Activated T-cell treated with anti-CD3 and anti-CD28 coated beads for 4 hours (primary cell): ENCODE measurements at regions not wholly inside any gene's neighbourhood (a gene's known extent, or its start where the extent isn't known, plus 50 kb on each side); places are given as distances from the start of the nearest gene placed in this dataset.
A peak's percentile ranks its signal among the peaks of the same experiment; 100 is the strongest.

Experiments used
- DNase-seq: peaks from one replicate; pipeline ENCODE4 v3.0.0-alpha.2; 2020

GRCh38 chr15:70269311-70269911 is 171.7 kb upstream of the TLE3 start:
- DNase-seq = no peak

- no peak for DNase-seq
Measured at GRCh38 chr15:70268698-70269251, 171.1 kb upstream of the TLE3 start.

GRCh38 chr15:70267879-70268278 is 170.2 kb upstream of the TLE3 start:
- no peak for DNase-seq

DNA sequence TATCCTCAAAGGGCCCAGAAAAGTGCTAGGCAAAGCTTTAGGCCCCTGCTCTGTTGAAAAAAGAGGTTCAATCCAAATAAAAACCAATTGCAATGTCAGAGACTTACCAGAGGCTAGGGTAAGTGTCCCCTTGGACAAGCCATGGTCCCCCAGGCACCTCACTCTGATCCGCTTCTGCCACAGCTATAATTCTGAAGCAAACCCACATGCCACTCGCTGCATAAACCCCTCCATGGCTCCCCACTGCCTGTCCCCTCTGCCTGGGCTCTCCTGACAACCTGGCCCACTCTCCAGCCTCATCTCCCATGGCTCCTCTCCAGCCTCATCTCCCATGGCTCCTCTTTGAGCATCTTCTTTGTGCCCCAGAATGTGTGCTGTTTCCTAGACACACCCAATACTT is 169.6 kb upstream of the TLE3 start:
- DNase-seq = no peak

GRCh38 chr15:70266412-70267121 is 168.8 kb upstream of the TLE3 start:
- no peak for DNase-seq

- no peak for DNase-seq
Measured at GRCh38 chr15:70265986-70266385, 168.3 kb upstream of the TLE3 start.

DNA sequence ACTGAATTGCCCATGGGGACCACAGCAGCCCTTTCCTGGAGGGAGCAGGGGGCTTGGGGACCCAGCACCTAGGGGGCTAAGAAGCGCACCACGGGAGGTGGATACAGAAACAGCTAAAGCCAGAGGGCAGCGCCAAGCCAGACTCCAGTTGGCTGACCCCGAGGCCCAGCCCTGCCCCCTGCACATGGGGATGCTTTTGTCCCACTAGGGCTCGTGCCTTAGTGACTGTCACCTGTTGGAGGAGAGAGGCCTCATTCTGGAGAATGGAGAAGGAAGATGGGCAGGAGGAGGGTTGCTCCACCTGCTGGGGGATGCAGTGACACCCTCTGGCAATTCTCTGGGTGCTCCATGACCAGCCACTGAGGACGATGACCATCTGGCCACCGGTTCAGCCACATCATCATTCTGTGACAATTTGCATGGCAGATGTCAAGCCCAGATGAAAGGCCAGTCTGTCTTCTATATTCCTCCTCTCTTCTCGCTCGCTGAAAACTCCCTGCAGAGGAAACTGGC is 167.8 kb upstream of the TLE3 start:
- DNase-seq = no peak

DNA sequence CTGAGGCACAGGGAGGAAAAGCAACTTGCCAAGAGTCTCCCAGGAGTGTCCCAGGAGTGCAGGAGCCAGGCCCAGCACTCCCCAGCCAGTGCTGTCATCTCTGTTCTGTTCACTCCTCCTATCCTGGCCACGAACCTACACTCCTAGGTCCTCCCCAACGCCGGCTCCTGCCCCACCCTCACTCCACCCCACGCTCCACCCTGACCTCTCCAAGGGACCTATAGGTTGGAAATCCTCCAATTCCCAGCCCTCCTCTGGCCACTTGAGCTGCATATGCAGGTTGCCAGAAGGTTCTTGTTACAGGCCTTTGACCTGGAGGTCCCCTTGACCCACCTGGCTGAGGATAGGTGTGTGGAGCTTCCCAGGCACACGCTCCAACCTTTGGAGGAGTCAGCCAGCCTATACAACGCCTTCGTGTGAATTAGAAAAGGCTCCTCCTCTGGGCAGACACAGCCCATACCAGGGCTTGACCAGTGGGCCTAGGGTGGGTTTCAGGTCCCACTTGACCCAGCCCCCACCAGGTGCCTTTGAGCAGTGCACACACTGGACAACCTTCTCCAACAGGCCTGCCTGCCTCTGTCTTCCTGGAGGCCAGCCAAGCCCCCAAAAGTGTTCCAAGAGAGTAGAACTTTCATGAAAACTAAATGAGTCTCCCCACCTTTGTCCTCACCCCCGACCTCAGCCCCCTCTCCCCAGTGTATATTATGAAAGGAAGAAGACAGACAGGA is 167.2 kb upstream of the TLE3 start:
- no peak for DNase-seq

DNA sequence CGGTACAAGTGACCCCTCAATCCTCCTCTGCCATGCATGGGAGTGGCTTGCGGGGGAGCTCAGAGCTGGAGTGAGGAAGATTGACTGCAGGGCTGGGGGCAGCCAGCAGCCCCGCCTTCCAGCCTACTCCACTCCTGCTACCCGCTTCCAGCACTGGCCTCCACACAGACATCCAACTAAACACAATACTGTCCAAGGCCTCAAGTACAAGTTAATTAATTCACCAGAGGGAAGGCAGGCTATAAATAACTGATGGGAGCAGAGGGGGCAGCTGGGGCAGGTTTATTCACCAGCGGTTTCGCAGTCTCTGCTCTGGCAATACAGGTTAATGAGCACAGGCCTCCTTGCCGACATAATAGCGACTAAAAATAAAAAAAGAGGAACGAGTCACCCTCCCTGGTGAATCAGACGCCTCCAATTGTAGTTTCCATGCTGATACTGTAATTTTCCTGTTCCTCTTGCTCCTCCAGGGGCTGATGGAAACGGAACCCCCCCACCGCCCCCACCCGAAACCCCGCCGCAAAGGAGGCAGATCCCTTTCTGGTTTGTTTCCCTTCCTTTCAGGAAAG is 166.4 kb upstream of the TLE3 start:
- DNase-seq = no peak

DNA sequence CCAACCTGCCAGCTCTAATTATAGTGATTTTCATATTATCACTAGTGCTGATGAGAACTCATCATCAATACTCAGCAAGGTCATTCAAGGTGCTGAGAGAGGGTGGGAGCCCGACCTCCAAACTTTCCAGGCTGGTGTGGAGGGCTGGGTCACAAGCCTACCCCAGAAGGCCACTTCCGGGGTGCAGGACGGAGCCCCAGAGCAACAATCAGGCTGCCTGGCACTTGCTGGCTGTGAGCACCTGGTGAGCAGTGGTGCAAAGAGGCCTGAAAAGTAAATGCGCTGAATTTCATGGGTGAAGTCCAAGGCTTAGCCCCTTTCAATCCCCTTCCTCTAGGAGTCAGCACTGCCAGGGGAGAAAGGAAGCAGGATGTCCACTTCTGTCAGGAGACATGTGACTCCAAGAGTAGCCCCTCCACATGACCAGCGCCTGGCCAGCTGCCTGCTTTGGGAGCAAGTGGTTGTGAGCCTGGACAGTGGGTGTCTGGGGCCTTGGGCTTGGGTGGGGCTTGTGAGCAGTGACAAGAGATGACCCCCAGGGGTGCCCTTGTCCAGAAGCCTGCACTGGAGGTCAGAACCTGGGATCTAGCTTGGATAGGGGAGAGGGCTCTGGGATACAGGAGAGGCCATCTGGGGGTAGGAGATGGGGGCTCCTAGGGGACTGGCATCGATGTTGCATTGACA is 165.0 kb upstream of the TLE3 start:
- no peak for DNase-seq

DNA sequence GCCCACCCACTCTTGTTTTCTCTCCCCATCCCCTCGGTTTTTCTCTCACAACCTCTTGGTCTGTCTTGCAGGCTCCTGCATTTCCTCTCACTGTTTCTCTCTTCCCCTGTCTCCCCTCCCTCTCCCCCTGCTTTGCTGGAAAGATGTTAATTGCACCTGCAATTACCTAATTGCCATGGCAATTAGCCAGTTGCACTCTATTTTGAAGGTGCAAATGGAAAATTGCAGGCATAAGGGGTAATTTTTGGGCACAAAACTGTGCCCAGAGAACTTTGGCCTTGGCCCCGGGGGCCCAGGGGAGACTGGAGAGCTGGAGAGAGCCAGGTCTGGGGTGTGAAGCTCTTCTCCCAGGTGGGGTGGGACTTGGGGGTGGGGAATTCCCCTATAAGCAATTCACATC is 164.5 kb upstream of the TLE3 start:
- DNase-seq = no peak

DNA sequence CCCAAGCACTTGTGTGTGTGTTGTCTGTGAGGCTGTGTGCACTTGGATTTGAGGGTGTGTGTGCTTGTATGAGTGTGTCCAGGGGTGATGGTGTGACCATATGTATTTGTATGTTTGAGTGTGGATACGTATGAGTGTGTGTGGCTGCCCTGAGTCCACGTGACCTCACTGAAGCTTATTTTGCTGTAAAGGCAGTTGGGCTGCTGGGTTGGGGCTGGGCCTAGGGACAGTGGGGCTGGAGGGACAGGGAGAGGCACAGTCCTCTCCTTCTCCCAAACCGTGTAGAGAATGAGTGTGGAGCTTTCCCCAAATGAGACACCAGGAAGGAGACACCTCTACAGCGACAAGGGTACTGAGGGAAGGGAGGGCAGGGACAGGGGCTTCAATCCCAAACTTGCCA is 163.4 kb upstream of the TLE3 start:
- no peak for DNase-seq

DNA sequence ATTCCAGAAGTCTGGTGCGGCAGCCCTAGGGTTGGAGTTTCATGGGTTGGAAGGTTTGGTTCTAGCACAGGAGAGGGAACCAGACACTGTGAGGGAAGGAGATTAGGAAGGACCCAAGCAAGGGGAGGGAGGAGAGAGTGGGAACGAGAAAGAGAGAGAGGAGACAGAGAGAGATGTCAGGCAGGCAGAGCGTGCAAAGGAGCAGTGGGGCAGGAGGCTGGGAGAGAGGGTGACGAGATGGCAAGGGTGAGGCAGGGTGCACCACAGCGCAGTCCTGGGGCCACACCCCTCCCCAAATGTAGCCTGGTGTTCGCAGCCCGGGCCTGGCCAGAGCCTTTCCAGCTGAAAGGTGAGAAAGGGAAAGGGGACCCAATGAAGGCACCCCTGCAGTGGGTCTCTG is 162.9 kb upstream of the TLE3 start:
- DNase-seq = no peak

DNA sequence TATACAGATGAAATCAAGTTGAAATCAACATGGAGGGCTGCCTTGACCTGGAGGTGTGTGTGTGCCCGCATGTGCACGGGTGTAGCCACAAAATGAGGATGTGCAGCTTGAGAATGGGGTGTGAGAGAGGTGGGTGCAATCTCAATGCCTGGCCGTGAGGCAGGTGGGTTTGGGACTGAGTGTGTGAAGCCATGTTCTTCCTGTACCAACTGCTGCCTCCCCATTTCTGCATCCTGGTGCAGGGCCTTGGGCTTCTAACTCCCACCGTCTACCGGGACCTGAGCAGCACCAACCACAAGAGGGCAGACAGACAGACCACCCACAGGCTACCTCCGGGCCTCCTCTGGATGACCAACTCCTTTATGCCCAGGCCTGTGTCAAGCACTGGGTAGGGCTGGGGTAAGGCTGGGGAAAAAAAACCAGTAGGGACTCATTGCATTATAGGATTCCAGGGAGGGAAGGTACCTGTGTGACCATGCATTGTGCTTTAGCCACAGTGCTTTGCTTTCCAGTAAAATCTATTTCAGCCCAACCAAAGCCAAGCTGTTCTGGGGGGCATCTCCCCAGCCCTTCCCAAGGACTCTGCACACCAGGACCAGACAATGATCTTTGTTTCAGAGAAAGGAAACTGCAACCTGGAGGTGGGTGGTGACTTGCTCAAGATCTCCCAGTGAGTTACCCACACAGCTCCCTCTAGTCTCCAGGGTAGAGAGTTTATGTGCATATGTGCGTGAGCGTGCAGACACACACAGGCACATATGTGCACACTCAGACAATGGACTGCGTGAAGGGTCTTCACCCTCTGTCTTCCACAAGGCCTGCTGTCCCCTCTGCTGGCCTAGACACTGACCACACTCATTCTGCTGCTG is 162.2 kb upstream of the TLE3 start:
- DNase-seq = no peak

DNA sequence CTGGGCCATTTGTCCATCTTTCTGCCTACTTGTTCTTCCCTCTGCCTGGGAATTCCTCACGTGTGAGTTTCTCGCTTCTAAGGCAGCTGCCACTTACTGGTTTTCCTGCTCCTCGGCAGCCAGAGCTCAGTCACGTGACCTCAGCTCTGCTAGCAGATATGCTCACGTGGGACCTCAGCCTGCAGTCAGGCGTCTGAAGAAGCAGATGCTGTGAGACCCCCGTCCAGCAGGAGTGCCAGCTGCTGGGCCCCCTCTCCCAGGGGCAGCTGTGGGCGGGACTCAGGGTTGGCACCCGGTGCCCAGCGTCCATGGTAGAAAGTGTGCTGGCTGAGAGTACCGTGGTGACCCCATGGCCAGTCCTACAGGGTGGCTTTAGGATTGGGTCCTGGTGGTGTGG is 161.3 kb upstream of the TLE3 start:
- peak; percentile 15 for DNase-seq

GRCh38 chr15:70258369-70259027 is 160.8 kb upstream of the TLE3 start:
- peak; percentile 46 for DNase-seq

DNA sequence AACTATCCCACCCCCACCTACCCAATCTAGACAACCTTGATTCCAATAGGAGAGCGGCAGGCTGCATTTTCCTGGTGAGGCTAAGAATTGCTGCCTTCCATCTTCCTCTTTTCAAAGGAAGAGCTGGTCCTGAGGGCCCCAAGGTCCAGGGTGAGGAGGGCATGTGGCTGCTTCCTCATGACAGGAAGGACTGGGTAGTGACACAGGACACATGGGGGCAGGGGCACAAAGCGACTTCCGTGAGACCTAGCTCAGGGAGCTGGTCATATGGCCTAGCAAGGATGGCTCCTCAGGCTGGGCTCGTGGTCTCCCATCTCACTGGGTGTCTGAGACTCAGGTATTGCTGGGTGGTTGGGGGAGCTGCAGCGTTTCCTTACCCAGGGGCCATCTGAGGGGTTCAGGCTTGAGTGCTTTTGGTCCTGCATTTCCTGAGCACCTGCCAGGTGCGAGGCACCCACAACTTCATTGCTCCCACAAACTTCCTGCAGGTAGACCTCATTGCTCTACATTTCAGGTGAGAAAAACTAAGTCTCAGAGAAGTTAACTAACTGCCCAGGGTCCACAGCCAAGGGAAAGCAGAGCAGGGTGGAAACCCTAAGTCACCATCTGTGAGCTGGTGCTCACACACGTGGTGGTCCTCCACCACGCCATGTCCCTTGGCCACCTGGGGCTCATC is 160.0 kb upstream of the TLE3 start:
- no peak for DNase-seq

DNA sequence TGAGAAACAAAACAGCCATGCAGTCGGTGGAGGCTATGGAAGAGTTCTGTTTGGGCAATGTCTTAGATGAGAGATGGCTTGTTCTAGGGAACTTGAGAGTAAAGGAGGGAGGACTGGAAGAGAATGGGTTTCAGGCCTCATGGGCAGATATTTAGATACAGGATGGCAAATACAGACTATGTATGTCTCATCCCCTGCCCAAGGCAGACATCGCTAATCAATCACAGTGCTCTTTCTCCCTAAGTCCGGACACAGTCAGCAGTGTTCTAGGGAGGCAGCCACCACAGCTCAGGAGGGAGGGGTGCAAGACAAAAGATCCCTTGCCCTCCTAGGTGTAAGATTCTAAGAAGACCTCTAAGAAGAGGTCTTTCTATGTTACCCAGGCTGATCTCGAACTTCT is 159.3 kb upstream of the TLE3 start:
- DNase-seq = no peak

GRCh38 chr15:70254311-70254869 is 156.7 kb upstream of the TLE3 start:
- no peak for DNase-seq

DNA sequence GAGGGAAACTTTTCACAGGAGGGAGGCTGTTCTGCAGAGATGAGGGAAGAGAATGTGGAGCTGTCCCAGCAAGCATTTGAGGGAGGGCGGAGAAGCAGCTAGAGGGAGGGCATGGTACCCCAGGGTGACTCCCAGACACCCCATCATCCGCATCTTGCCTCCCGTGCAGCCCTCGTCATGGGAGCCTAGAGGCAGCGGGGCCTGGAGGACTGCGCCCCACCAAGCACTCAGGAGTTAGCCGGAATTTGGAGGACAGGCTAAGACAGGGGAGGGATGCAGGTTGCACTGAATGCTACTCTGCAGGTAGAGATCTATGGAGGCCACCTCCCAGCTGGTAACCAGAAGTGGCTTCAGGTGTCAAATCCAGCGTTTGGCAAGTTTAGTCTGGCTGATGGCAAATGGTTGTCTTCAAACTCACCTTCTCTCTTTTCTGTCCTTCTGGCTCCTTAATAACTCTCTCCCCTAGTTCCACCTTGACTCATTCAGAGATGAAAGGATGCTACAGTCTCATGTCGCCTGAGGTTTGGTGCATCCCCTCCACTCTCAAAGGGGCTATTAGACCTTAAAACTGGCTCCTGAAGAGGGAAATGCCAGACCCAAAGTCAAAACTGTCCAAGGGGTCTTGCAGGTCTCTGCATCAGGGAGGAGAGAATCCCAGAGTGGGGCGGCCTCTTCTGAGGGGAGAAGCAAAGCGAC is 155.9 kb upstream of the TLE3 start:
- no peak for DNase-seq
